HG03045 (cell line): ENCODE measurements at regions not wholly inside any gene's neighbourhood (a gene's known extent, or its start where the extent isn't known, plus 50 kb on each side); places are given as distances from the start of the nearest gene placed in this dataset.
"Not testable (repeated sequence)": the region's sequence is repeated elsewhere in the genome, so short reads cannot be mapped to it uniquely, and the experiment has no call there.

Experiments used
- ATAC-seq: cut with Tn5 transposase; IDR thresholded peaks from one replicate; pipeline ENCODE4 v1.9.1; 2021; ENCODE audit warnings: mild to moderate bottlenecking, moderate library complexity; ENCODE audit not compliant: unreplicated experiment

GRCh38 chr7:69070476-69070875 is 527.8 kb upstream of the AUTS2 start:
- ATAC-seq, result no peak

GRCh38 chr7:69076566-69076965 is 521.7 kb upstream of the AUTS2 start:
- no peak for ATAC-seq

GRCh38 chr7:69078997-69079769 is 519.1 kb upstream of the AUTS2 start:
- ATAC-seq, result no peak

GRCh38 chr7:69087281-69087680 is 511.0 kb upstream of the AUTS2 start:
- not testable (repeated sequence) for ATAC-seq

- ATAC-seq, result no peak
Measured at GRCh38 chr7:69088185-69088584, 510.1 kb upstream of the AUTS2 start.

- no peak for ATAC-seq
Measured at GRCh38 chr7:69090936-69091335, 507.3 kb upstream of the AUTS2 start.

- ATAC-seq, result no peak
Measured at GRCh38 chr7:69091521-69091920, 506.8 kb upstream of the AUTS2 start.

- no peak for ATAC-seq
Measured at GRCh38 chr7:69095127-69095526, 503.1 kb upstream of the AUTS2 start.

GRCh38 chr7:69095649-69096048 is 502.6 kb upstream of the AUTS2 start:
- ATAC-seq, result no peak

- no peak for ATAC-seq
Measured at GRCh38 chr7:69104023-69104422, 494.3 kb upstream of the AUTS2 start.

- no peak for ATAC-seq
Measured at GRCh38 chr7:69105092-69105491, 493.2 kb upstream of the AUTS2 start.

- no peak for ATAC-seq
Measured at GRCh38 chr7:69105981-69106380, 492.3 kb upstream of the AUTS2 start.

GRCh38 chr7:69106449-69106848 is 491.8 kb upstream of the AUTS2 start:
- not testable (repeated sequence) for ATAC-seq

GRCh38 chr7:69106946-69107345 is 491.3 kb upstream of the AUTS2 start:
- ATAC-seq, result not testable (repeated sequence)

GRCh38 chr7:69108097-69108496 is 490.2 kb upstream of the AUTS2 start:
- ATAC-seq, result no peak

- no peak for ATAC-seq
Measured at GRCh38 chr7:69109246-69109645, 489.0 kb upstream of the AUTS2 start.

GRCh38 chr7:69109879-69110278 is 488.4 kb upstream of the AUTS2 start:
- no peak for ATAC-seq

- ATAC-seq, result no peak
Measured at GRCh38 chr7:69110450-69111050, 487.7 kb upstream of the AUTS2 start.

- ATAC-seq, result no peak
Measured at GRCh38 chr7:69114374-69114773, 483.9 kb upstream of the AUTS2 start.

- ATAC-seq, result no peak
Measured at GRCh38 chr7:69115788-69116187, 482.5 kb upstream of the AUTS2 start.

- ATAC-seq, result not testable (repeated sequence)
Measured at GRCh38 chr7:69116196-69116595, 482.1 kb upstream of the AUTS2 start.

- no peak for ATAC-seq
Measured at GRCh38 chr7:69122953-69123352, 475.3 kb upstream of the AUTS2 start.
